GM23338 (cell line): ENCODE measurements at regions not wholly inside any gene's neighbourhood (a gene's known extent, or its start where the extent isn't known, plus 50 kb on each side); places are given as distances from the start of the nearest gene placed in this dataset.

Source experiments
- ATAC-seq: fragments of 200-7000 bp; cut with Tn5 transposase; 3 replicates; pipeline ENCODE4 v1.9.1; 2020
- DNase-seq: peaks from one replicate; pipeline ENCODE4 v3.0.0-alpha.2; 2015; ENCODE audit warnings: low spot score
- H2AFZ ChIP-seq: fragments of 200-600 bp; sonication (generic); 2 replicates; pipeline ENCODE4 v1.8.0; 2016; ENCODE audit warnings: antibody characterized with exemption, mild to moderate bottlenecking, moderate library complexity
- H3F3A ChIP-seq: fragments of 200-600 bp; sonication (generic); replicated peaks from 2 replicates; pipeline ENCODE4 v1.8.0; 2017; ENCODE audit warnings: antibody characterized with exemption, mixed run types, low read depth
- H3K27ac ChIP-seq: fragments of 200-600 bp; sonication (generic); 2 replicates; pipeline ENCODE4 v1.6.1; 2016; ENCODE audit warnings: low read depth
- H3K27me3 ChIP-seq: fragments of 200-600 bp; sonication (generic); 2 replicates; pipeline ENCODE4 v1.8.0; 2016; ENCODE audit warnings: mild to moderate bottlenecking, mixed run types, moderate library complexity; ENCODE audit not compliant: insufficient read depth
- H3K36me3 ChIP-seq: fragments of 200-600 bp; sonication (generic); 2 replicates; pipeline ENCODE4 v1.8.0; 2016; ENCODE audit warnings: mild to moderate bottlenecking; ENCODE audit not compliant: insufficient read depth
- H3K4me1 ChIP-seq: fragments of 200-600 bp; sonication (generic); 2 replicates; pipeline ENCODE4 v1.8.0; 2016; ENCODE audit warnings: mild to moderate bottlenecking, moderate library complexity; ENCODE audit not compliant: insufficient read depth
- H3K4me2 ChIP-seq: fragments of 200-600 bp; sonication (generic); 2 replicates; pipeline ENCODE4 v1.7.1; 2017; ENCODE audit warnings: mixed run types
- H3K4me3 ChIP-seq: fragments of 200-600 bp; sonication (generic); 2 replicates; pipeline ENCODE4 v1.6.1; 2016; ENCODE audit warnings: mixed run types
- H3K79me2 ChIP-seq: fragments of 200-600 bp; sonication (generic); replicated peaks from 2 replicates; pipeline ENCODE4 v1.8.0; 2017; ENCODE audit warnings: mild to moderate bottlenecking; ENCODE audit not compliant: insufficient read depth
- H3K9me2 ChIP-seq: fragments of 200-600 bp; sonication (generic); 2 replicates; pipeline ENCODE4 v1.8.0; 2017; ENCODE audit not compliant: insufficient read depth
- H4K20me1 ChIP-seq: fragments of 200-600 bp; sonication (generic); replicated peaks from 2 replicates; pipeline ENCODE4 v1.8.0; 2017; ENCODE audit warnings: mild to moderate bottlenecking; ENCODE audit not compliant: insufficient read depth
- H3K27ac Mint-ChIP-seq: 2 replicates; pipeline ENCODE4 v1.8.0; 2020; ENCODE audit warnings: inconsistent platforms, mild to moderate bottlenecking, moderate library complexity, mixed read lengths
- H3K27me3 Mint-ChIP-seq: 3 replicates; pipeline ENCODE4 v1.8.0; 2022; ENCODE audit warnings: low read depth, mild to moderate bottlenecking, moderate library complexity, mixed read lengths, inconsistent platforms; ENCODE audit not compliant: insufficient read depth, poor library complexity
- H3K36me3 Mint-ChIP-seq: 3 replicates; pipeline ENCODE4 v1.8.0; 2021; ENCODE audit warnings: low read depth, mild to moderate bottlenecking, inconsistent platforms, moderate library complexity, mixed read lengths
- H3K4me1 Mint-ChIP-seq: 3 replicates; pipeline ENCODE4 v1.8.0; 2020; ENCODE audit warnings: mild to moderate bottlenecking, inconsistent platforms, mixed read lengths
- H3K4me3 Mint-ChIP-seq: 3 replicates; pipeline ENCODE4 v1.8.0; 2021; ENCODE audit warnings: moderate library complexity, mild to moderate bottlenecking, inconsistent platforms, mixed read lengths
- H3K9me3 Mint-ChIP-seq: 3 replicates; pipeline ENCODE4 v1.8.0; 2020; ENCODE audit warnings: moderate library complexity, mild to moderate bottlenecking, inconsistent platforms, mixed read lengths
- CREB1 ChIP-seq: fragments of 250-450 bp; sonication (Bioruptor Pico); IDR thresholded peaks from 2 replicates; pipeline ENCODE4 v1.5.0; 2020; ENCODE audit warnings: low read depth, mild to moderate bottlenecking, moderate library complexity
- CTCF ChIP-seq, 2 experiments: fragments of 200-600 bp in 1 of 2; sonication (generic) in 1 of 2; conservative IDR thresholded peaks; 2 replicates each; pipeline versions ENCODE4 v1.5.1 to v1.6.1; 2016 to 2017; ENCODE audit warnings: antibody characterized with exemption in 2 of 2, low read depth in 2 of 2, mild to moderate bottlenecking in 2 of 2, moderate library complexity in 1 of 2
- ETS1 ChIP-seq: IDR thresholded peaks from 2 replicates; pipeline ENCODE4 v1.6.1; 2016; ENCODE audit warnings: antibody characterized with exemption
- EZH2 ChIP-seq: fragments of 200-600 bp; sonication (generic); IDR thresholded peaks from one replicate; pipeline ENCODE4 v1.8.0; 2017; ENCODE audit warnings: antibody characterized with exemption, mild to moderate bottlenecking, low read depth; ENCODE audit not compliant: unreplicated experiment
- EZH2phosphoT487 ChIP-seq: fragments of 200-600 bp; sonication (generic); IDR thresholded peaks from one replicate; pipeline ENCODE4 v1.8.1; 2018; ENCODE audit warnings: antibody characterized with exemption; ENCODE audit not compliant: unreplicated experiment
- JUNB ChIP-seq: IDR thresholded peaks from one replicate; pipeline ENCODE4 v1.6.1; 2016; ENCODE audit warnings: antibody characterized with exemption; ENCODE audit not compliant: unreplicated experiment
- NANOG ChIP-seq: IDR thresholded peaks from 2 replicates; pipeline ENCODE4 v1.6.1; 2016; ENCODE audit warnings: antibody characterized with exemption, borderline replicate concordance
- POLR2AphosphoS5 ChIP-seq: IDR thresholded peaks from 2 replicates; pipeline ENCODE4 v1.6.1; 2016; ENCODE audit warnings: antibody characterized with exemption, low read depth
- REST ChIP-seq: IDR thresholded peaks from one replicate; pipeline ENCODE4 v1.6.1; 2018; ENCODE audit warnings: antibody characterized with exemption; ENCODE audit not compliant: unreplicated experiment
- STAT1 ChIP-seq: IDR thresholded peaks from one replicate; pipeline ENCODE4 v1.6.1; 2016; ENCODE audit warnings: antibody characterized with exemption; ENCODE audit not compliant: unreplicated experiment
- ZNF114 ChIP-seq: fragments of 250-450 bp; sonication (Bioruptor Pico); IDR thresholded peaks from 2 replicates; pipeline ENCODE4 v1.5.0; 2020; ENCODE audit warnings: mild to moderate bottlenecking, moderate library complexity
- ZNF331 ChIP-seq: fragments of 250-450 bp; sonication (Bioruptor Pico); IDR thresholded peaks from 2 replicates; pipeline ENCODE4 v1.5.0; 2020; ENCODE audit warnings: low read depth, mild to moderate bottlenecking, moderate library complexity
- ZNF462 ChIP-seq: fragments of 250-450 bp; sonication (Bioruptor Pico); IDR thresholded peaks from 2 replicates; pipeline ENCODE4 v1.5.0; 2020; ENCODE audit warnings: mild to moderate bottlenecking, moderate library complexity

- no peaks in the 10 kb centered on the region for H3K79me2 ChIP-seq
- no peak for ATAC-seq
- H4K20me1 ChIP-seq = no peaks in the 10 kb centered on the region
- Mint-ChIP-seq H3K4me1 (no peaks in the 10 kb centered on the region), H3K27me3 (no peaks in the 10 kb centered on the region), H3K4me3 (no peak overlapping the region), H3K9me3 (no peaks in the 10 kb centered on the region), H3K27ac (no peak overlapping the region), H3K36me3 (no peaks in the 10 kb centered on the region)
- H3K4me2 ChIP-seq = no peak overlapping the region
- DNase-seq = no peak
- peak overlapping the region; percentile 80; the same call in 1 of the 2 replicates for H2AFZ ChIP-seq
- H3K4me1 ChIP-seq = no peaks in the 10 kb centered on the region
- H3F3A ChIP-seq = no peaks in the 10 kb centered on the region
- no peaks in the 10 kb centered on the region for H3K27me3 ChIP-seq
- TF ChIP-seq POLR2AphosphoS5 = no peak
- TF ChIP-seq CREB1 (CRISPR knock-in tag) = no peak
- no peak for TF ChIP-seq REST
- TF ChIP-seq EZH2 = no peak
- TF ChIP-seq ZNF462 = no peak
- TF ChIP-seq NANOG = no peak
- no peak for TF ChIP-seq CTCF (conservative IDR thresholded peaks at IDR 0.05; ENCODE audit: low read depth in 2 of 2)
- TF ChIP-seq ZNF331 (CRISPR knock-in tag) = no peak
- TF ChIP-seq ETS1 = no peak
- no peak for TF ChIP-seq EZH2phosphoT487
- no peak for TF ChIP-seq JUNB
- no peak for TF ChIP-seq ZNF114 (CRISPR knock-in tag)
- TF ChIP-seq STAT1 = no peak
- no peaks in the 10 kb centered on the region for H3K36me3 ChIP-seq
- 0 out of 2 replicates have a peak, but pooled peaks cover 3% of the 10 kb centered on the region for H3K9me2 ChIP-seq
- no peak overlapping the region for H3K4me3 ChIP-seq
- H3K27ac ChIP-seq = no peak overlapping the region
These were observed 462.2 kb downstream of the PIK3C3 start for GRCh38 chr18:42417189-42417588.
